ENCODE measurements at regions not wholly inside any gene's neighbourhood (a gene's known extent, or its start where the extent isn't known, plus 50 kb on each side); places are given as distances from the start of the nearest gene placed in this dataset.

GRCh38 chr14:58850011-58850410 lies 212.2 kb downstream of the DACT1 start:
- H3K4me2 ChIP-seq (ENCODE audit: insufficient read depth, low read length, poor library complexity, severe bottlenecking) = no peak overlapping the region
- H2BK120ac ChIP-seq (ENCODE audit: low read depth, low read length) = no peak overlapping the region
- no CpG with 5 or more reads among the region's 1 CpG for WGBS, 2 donors (ENCODE audit: extremely low coverage in 2 of 2, insufficient read length in 2 of 2, insufficient replicate concordance in 1 of 2)
- no peak overlapping the region for H2AFZ ChIP-seq (ENCODE audit: low read length)
- no peak overlapping the region for H3K23ac ChIP-seq (ENCODE audit: low read depth, low read length, poor library complexity)
- H3K4me1 ChIP-seq (ENCODE audit: control insufficient read depth in 2 of 2, insufficient read depth in 1 of 2, low read depth in 1 of 2, low read length in 2 of 2) = no peaks in the 10 kb centered on the region
- DNase-seq (ENCODE audit: low spot score) = no peak
- H3K79me1 ChIP-seq (ENCODE audit: low read depth, low read length) = no peaks in the 10 kb centered on the region
- no peak overlapping the region for H2BK15ac ChIP-seq (ENCODE audit: low read length)
- H3K14ac ChIP-seq (ENCODE audit: low read length) = no peak overlapping the region
- no peak overlapping the region for H4K8ac ChIP-seq (ENCODE audit: low read depth, low read length)
- H3K9ac ChIP-seq (ENCODE audit: low read depth, low read length, poor library complexity) = no peak overlapping the region
- peaks cover 0 to 1% (median 0%) of the 10 kb centered on the region in 3 experiments for H3K27me3 ChIP-seq (ENCODE audit: control insufficient read depth in 3 of 3, insufficient read depth in 3 of 3, low read depth in 1 of 3, low read length in 3 of 3)
- no peak overlapping the region for H2BK12ac ChIP-seq (ENCODE audit: low read length)
- H3K9me3 ChIP-seq (replicated peaks in 1 of 2; ENCODE audit: control insufficient read depth in 2 of 2, insufficient read depth in 1 of 2, low read depth in 1 of 2, low read length in 2 of 2) = no peaks in the 10 kb centered on the region
- no peak overlapping the region for H3K4ac ChIP-seq (ENCODE audit: low read length)
- H2BK5ac ChIP-seq (ENCODE audit: low read length) = no peak overlapping the region
- H3K4me3 ChIP-seq (ENCODE audit: low read length in 2 of 2) = no peak overlapping the region
- H3K36me3 ChIP-seq (replicated peaks in 1 of 2; ENCODE audit: control insufficient read depth in 2 of 2, insufficient read depth in 2 of 2, low read length in 2 of 2) = no peaks in the 10 kb centered on the region
- H3K18ac ChIP-seq (ENCODE audit: low read length) = no peak overlapping the region
- no peak overlapping the region for H4K91ac ChIP-seq (ENCODE audit: low read depth, low read length, poor library complexity)
- no peak overlapping the region for H2AK5ac ChIP-seq (ENCODE audit: low read depth, low read length)
- H3K27ac ChIP-seq (replicated peaks; ENCODE audit: low read length) = no peak overlapping the region

GRCh38 chr14:58861586-58861985 lies 223.8 kb downstream of the DACT1 start:
- H3K4ac ChIP-seq (ENCODE audit: low read length) = no peak overlapping the region
- no peak overlapping the region for H3K18ac ChIP-seq (ENCODE audit: low read length)
- DNase-seq (ENCODE audit: low spot score) = no peak
- H3K9ac ChIP-seq (ENCODE audit: low read depth, low read length, poor library complexity) = no peak overlapping the region
- no peak overlapping the region for H2BK12ac ChIP-seq (ENCODE audit: low read length)
- H3K4me3 ChIP-seq (ENCODE audit: low read length in 2 of 2) = no peak overlapping the region
- H4K8ac ChIP-seq (ENCODE audit: low read depth, low read length) = no peak overlapping the region
- H2BK15ac ChIP-seq (ENCODE audit: low read length) = no peak overlapping the region
- no peak overlapping the region for H3K14ac ChIP-seq (ENCODE audit: low read length)
- no peaks in the 10 kb centered on the region for H3K79me1 ChIP-seq (ENCODE audit: low read depth, low read length)
- H3K9me3 ChIP-seq (replicated peaks in 1 of 2; ENCODE audit: control insufficient read depth in 2 of 2, insufficient read depth in 1 of 2, low read depth in 1 of 2, low read length in 2 of 2) = no peaks in the 10 kb centered on the region
- no peak overlapping the region for H2AFZ ChIP-seq (ENCODE audit: low read length)
- H3K36me3 ChIP-seq (replicated peaks in 1 of 2; ENCODE audit: control insufficient read depth in 2 of 2, insufficient read depth in 2 of 2, low read length in 2 of 2) = no peaks in the 10 kb centered on the region
- H3K4me1 ChIP-seq (ENCODE audit: control insufficient read depth in 2 of 2, insufficient read depth in 1 of 2, low read depth in 1 of 2, low read length in 2 of 2) = peaks cover 0 to 7% of the 10 kb centered on the region in 2 donors
- no peak overlapping the region for H3K23ac ChIP-seq (ENCODE audit: low read depth, low read length, poor library complexity)
- no peak overlapping the region for H3K4me2 ChIP-seq (ENCODE audit: insufficient read depth, low read length, poor library complexity, severe bottlenecking)
- no peak overlapping the region for H3K27ac ChIP-seq (replicated peaks; ENCODE audit: low read length)
- H2AK5ac ChIP-seq (ENCODE audit: low read depth, low read length) = no peak overlapping the region
- H2BK5ac ChIP-seq (ENCODE audit: low read length) = no peak overlapping the region
- no CpG with 5 or more reads among the region's 2 CpGs for WGBS, 2 donors (ENCODE audit: extremely low coverage in 2 of 2, insufficient read length in 2 of 2, insufficient replicate concordance in 1 of 2)
- no peak overlapping the region for H2BK120ac ChIP-seq (ENCODE audit: low read depth, low read length)
- H4K91ac ChIP-seq (ENCODE audit: low read depth, low read length, poor library complexity) = no peak overlapping the region
- H3K27me3 ChIP-seq (ENCODE audit: control insufficient read depth in 3 of 3, insufficient read depth in 3 of 3, low read depth in 1 of 3, low read length in 3 of 3) = no peaks in the 10 kb centered on the region

GRCh38 chr14:58862416-58863160 lies 224.8 kb downstream of the DACT1 start:
- Histone ChIP-seq H4K8ac (ENCODE audit: low read depth, low read length) (no peak overlapping the region), H3K18ac (ENCODE audit: low read length) (no peak overlapping the region), H3K36me3 (replicated peaks in 1 of 2; ENCODE audit: control insufficient read depth in 2 of 2, insufficient read depth in 2 of 2, low read length in 2 of 2) (no peaks in the 10 kb centered on the region), H3K4me2 (ENCODE audit: insufficient read depth, low read length, poor library complexity, severe bottlenecking) (no peak overlapping the region), H2BK12ac (ENCODE audit: low read length) (no peak overlapping the region), H3K9ac (ENCODE audit: low read depth, low read length, poor library complexity) (no peak overlapping the region), H4K91ac (ENCODE audit: low read depth, low read length, poor library complexity) (no peak overlapping the region), H2AK5ac (ENCODE audit: low read depth, low read length) (no peak overlapping the region), H2AFZ (ENCODE audit: low read length) (no peak overlapping the region), H3K4ac (ENCODE audit: low read length) (no peak overlapping the region), H3K4me3 (ENCODE audit: low read length in 2 of 2) (no peak overlapping the region), H3K4me1 (ENCODE audit: control insufficient read depth in 2 of 2, insufficient read depth in 1 of 2, low read depth in 1 of 2, low read length in 2 of 2) (peaks cover 0 to 7% of the 10 kb centered on the region in 2 donors), H3K14ac (ENCODE audit: low read length) (no peak overlapping the region), H2BK5ac (ENCODE audit: low read length) (no peak overlapping the region), H2BK15ac (ENCODE audit: low read length) (no peak overlapping the region), H3K23ac (ENCODE audit: low read depth, low read length, poor library complexity) (no peak overlapping the region), H3K27ac (replicated peaks; ENCODE audit: low read length) (no peak overlapping the region), H2BK120ac (ENCODE audit: low read depth, low read length) (no peak overlapping the region), H3K27me3 (ENCODE audit: control insufficient read depth in 3 of 3, insufficient read depth in 3 of 3, low read depth in 1 of 3, low read length in 3 of 3) (no peaks in the 10 kb centered on the region), H3K79me1 (ENCODE audit: low read depth, low read length) (no peaks in the 10 kb centered on the region), H3K9me3 (replicated peaks in 1 of 2; ENCODE audit: control insufficient read depth in 2 of 2, insufficient read depth in 1 of 2, low read depth in 1 of 2, low read length in 2 of 2) (no peaks in the 10 kb centered on the region)
- no peak for DNase-seq (ENCODE audit: low spot score)
- WGBS, 2 donors (ENCODE audit: extremely low coverage in 2 of 2, insufficient read length in 2 of 2, insufficient replicate concordance in 1 of 2) = 100% methylated on average over 1 of the region's 2 CpGs; no CpG with 5 or more reads in 1 of the 2 donors

- Histone ChIP-seq H3K18ac (ENCODE audit: low read length) (no peak overlapping the region), H4K8ac (ENCODE audit: low read depth, low read length) (no peak overlapping the region), H3K27me3 (ENCODE audit: control insufficient read depth in 3 of 3, insufficient read depth in 3 of 3, low read depth in 1 of 3, low read length in 3 of 3) (no peaks in the 10 kb centered on the region), H2BK120ac (ENCODE audit: low read depth, low read length) (no peak overlapping the region), H2AFZ (ENCODE audit: low read length) (peak overlapping the region; percentile 67), H3K14ac (ENCODE audit: low read length) (no peak overlapping the region), H3K4me3 (ENCODE audit: low read length in 2 of 2) (no peak overlapping the region), H3K27ac (replicated peaks; ENCODE audit: low read length) (no peak overlapping the region), H3K36me3 (replicated peaks in 1 of 2; ENCODE audit: control insufficient read depth in 2 of 2, insufficient read depth in 2 of 2, low read length in 2 of 2) (no peaks in the 10 kb centered on the region), H3K9ac (ENCODE audit: low read depth, low read length, poor library complexity) (no peak overlapping the region), H2BK12ac (ENCODE audit: low read length) (no peak overlapping the region), H2BK5ac (ENCODE audit: low read length) (no peak overlapping the region), H2AK5ac (ENCODE audit: low read depth, low read length) (no peak overlapping the region), H3K23ac (ENCODE audit: low read depth, low read length, poor library complexity) (no peak overlapping the region), H3K4me1 (ENCODE audit: control insufficient read depth in 2 of 2, insufficient read depth in 1 of 2, low read depth in 1 of 2, low read length in 2 of 2) (peaks cover 0 to 7% of the 10 kb centered on the region in 2 donors), H3K9me3 (replicated peaks in 1 of 2; ENCODE audit: control insufficient read depth in 2 of 2, insufficient read depth in 1 of 2, low read depth in 1 of 2, low read length in 2 of 2) (no peaks in the 10 kb centered on the region), H2BK15ac (ENCODE audit: low read length) (no peak overlapping the region), H3K79me1 (ENCODE audit: low read depth, low read length) (no peaks in the 10 kb centered on the region), H4K91ac (ENCODE audit: low read depth, low read length, poor library complexity) (no peak overlapping the region), H3K4ac (ENCODE audit: low read length) (no peak overlapping the region), H3K4me2 (ENCODE audit: insufficient read depth, low read length, poor library complexity, severe bottlenecking) (no peak overlapping the region)
- no CpG with 5 or more reads among the region's 10 CpGs for WGBS, 2 donors (ENCODE audit: extremely low coverage in 2 of 2, insufficient read length in 2 of 2, insufficient replicate concordance in 1 of 2)
- no peak for DNase-seq (ENCODE audit: low spot score)
Observed at GRCh38 chr14:58863661-58864345, 226.0 kb downstream of the DACT1 start.

Measured in neuronal stem cell (in vitro differentiated cells).